Fibroblast of villous mesenchyme (primary cell): ENCODE measurements at regions not wholly inside any gene's neighbourhood (a gene's known extent, or its start where the extent isn't known, plus 50 kb on each side); places are given as distances from the start of the nearest gene placed in this dataset.
"Not testable (repeated sequence)": the region's sequence is repeated elsewhere in the genome, so short reads cannot be mapped to it uniquely, and the experiment has no call there.

Experiments used
- DNase-seq: peaks from one replicate; pipeline ENCODE4 v3.0.0-alpha.2; 2010; ENCODE audit warnings: low read depth
- H3K4me3 ChIP-seq: 2 replicates; pipeline ENCODE4 v1.5.1; 2011; ENCODE audit warnings: low read depth, mild to moderate bottlenecking, low read length
- CTCF ChIP-seq: IDR thresholded peaks from 2 replicates; pipeline ENCODE4 v1.5.1; 2012; ENCODE audit warnings: low read depth, mild to moderate bottlenecking, low read length; ENCODE audit not compliant: insufficient read depth

GRCh38 chr7:98762620-98763019, 107.2 kb downstream of the TMEM130 start:
- no peak for DNase-seq
- no peak overlapping the region for H3K4me3 ChIP-seq
- TF ChIP-seq CTCF = no peak

DNA sequence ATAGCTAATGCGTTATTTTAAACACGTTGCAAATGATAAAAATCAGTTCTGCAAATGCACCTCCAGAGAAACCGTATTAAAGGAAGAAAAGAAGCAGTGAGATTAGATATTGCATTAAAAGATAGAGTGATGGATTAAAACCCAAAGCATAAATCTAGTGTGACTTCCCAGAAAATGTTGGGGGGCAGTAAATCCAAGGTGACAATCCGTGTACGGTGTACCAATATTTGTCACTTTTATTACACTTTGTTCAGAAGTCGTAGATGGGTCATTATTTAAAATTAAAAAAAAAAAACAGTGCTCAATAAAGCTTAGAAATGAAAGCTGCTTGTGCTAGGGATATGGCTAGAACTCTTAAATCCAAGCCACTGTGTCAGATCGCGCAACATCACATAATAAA, 106.4 kb downstream of the TMEM130 start:
- H3K4me3 ChIP-seq = no peak overlapping the region
- no peak for TF ChIP-seq CTCF

DNA sequence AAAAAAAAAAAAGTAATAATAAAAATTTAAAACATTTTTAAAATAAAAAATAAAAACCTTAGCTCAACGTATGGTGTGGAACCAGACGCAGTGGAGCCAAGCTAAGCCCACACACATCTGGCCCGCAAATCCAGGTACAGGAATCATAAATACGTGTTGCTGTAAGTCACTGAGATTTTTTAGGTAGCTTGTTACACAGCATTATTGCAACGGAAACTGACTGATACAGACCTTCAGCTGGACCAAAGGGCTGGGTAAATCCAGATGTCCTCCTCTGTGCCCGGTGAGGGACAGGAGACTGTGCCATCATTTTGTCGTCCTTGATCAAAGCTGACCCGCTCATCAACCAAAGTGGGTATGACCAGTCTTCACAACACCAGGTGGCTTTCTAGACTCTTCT, 104.9 kb downstream of the TMEM130 start:
- no peak overlapping the region for H3K4me3 ChIP-seq
- no peak for TF ChIP-seq CTCF
- DNase-seq = no peak

More for the DNA sequence above, 106.4 kb downstream of the TMEM130 start:
- DNase-seq = no peak

DNA sequence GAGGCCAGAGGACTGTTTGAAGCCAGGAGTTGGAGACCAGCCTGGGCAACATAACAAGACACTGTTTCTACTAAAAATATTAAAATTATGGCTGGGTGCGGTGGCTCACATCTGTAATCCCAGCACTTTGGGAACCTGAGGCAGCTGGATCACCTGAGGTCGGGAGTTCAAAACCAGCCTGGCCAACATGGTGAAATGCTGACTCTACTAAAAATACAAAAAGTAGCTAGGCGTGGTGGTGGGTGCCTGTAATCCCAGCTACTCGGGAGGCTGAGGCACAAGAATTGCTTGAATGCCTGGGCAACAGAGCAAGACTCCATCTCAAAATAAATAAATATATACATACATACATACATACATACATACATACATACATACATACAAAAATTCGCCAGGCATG, 99.7 kb downstream of the TMEM130 start:
- not testable (repeated sequence) for H3K4me3 ChIP-seq, DNase-seq

GRCh38 chr7:98771519-98771918, 98.3 kb downstream of the TMEM130 start:
- TF ChIP-seq CTCF = no peak
- no peak overlapping the region for H3K4me3 ChIP-seq
- peak; percentile 95 for DNase-seq

DNA sequence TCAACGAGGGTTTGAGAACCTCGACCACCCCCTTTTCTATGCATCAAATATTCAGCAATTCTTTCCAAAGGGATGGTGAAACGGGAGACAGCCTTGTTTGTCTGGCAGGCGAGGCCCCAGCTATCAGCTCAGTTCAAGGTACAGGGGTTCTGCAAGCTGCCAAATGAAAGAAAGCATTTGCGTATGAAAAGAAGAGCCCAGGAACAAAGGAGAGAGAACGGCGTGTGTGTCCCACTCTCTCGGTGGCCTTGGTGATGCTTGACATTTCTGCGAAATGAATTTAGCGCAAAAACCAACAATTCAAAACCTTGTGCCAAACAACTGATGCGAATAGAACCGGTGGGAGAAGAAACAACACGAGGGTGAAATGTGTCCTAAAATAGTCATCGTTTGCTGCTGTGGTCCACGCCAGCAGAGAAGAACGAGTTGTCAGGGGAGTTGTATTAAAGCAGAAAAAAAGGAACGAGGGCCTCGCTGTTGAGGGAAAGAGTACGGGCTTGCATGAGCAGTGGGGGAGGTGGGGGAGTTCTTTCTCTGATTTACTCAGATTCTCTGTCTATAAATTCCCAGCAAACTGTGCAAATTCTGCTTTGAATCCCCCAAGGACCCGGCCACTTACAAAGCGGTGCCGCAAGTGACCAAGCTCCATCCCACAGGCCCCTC, 97.7 kb downstream of the TMEM130 start:
- H3K4me3 ChIP-seq = no peak overlapping the region
- no peak for DNase-seq
- TF ChIP-seq CTCF = no peak

- DNase-seq = no peak
- no peak overlapping the region for H3K4me3 ChIP-seq
- no peak for TF ChIP-seq CTCF
Measured at GRCh38 chr7:98774884-98775283, 94.9 kb downstream of the TMEM130 start.
